NCI-H1694 treated with DMSO at 0.1 percent for 48 hours (cell line): ENCODE measurements at regions not wholly inside any gene's neighbourhood (a gene's known extent, or its start where the extent isn't known, plus 50 kb on each side); places are given as distances from the start of the nearest gene placed in this dataset.
"Not testable (repeated sequence)": the region's sequence is repeated elsewhere in the genome, so short reads cannot be mapped to it uniquely, and the experiment has no call there.

ENCODE experiments used
- DNase-seq: peaks from one replicate; lab custom pipeline; 2025; lab: John Stamatoyannopoulos, UW

- no peak for DNase-seq
These were observed 147.8 kb downstream of the SEM1 start for GRCh38 chr7:96561892-96562291.

DNA sequence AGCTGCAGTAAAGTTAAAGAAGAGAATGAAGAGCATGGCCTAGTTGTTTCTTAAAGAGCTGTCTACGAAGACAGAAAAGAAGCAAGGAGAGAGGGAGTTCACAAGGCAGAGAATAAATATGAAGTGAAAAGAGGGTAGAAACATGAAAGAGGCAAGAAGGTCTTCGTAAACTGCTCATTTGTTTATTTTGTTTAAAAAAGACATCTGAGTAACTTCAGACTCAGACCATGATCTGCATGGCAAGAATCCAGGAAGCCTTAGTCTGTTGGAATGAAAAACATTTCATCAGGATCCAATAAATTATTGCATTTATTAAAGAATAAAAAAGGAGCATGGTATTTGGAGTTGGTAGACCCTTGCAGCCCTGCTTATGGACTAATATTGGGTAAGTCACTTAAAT is 151.1 kb downstream of the SEM1 start:
- DNase-seq = no peak

DNA sequence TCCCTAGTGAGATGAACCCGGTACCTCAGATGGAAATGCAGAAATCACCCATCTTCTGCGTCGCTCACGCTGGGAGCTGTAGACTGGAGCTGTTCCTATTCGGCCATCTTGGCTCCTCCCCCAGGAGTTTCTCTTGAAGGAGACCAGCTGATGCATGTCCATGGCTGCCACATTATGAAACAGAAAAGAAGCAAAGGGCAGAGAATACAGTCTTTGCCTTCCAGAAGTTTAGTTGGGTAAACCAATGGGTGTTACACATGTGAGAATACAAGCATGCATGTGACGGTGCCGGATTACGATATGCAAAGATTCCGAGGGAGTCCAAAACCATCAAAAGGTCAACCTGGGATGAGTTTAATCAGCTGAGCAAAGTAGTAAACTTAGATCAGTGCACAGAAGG is 151.6 kb downstream of the SEM1 start:
- DNase-seq = no peak

GRCh38 chr7:96557598-96557997 is 152.0 kb downstream of the SEM1 start:
- not testable (repeated sequence) for DNase-seq

DNA sequence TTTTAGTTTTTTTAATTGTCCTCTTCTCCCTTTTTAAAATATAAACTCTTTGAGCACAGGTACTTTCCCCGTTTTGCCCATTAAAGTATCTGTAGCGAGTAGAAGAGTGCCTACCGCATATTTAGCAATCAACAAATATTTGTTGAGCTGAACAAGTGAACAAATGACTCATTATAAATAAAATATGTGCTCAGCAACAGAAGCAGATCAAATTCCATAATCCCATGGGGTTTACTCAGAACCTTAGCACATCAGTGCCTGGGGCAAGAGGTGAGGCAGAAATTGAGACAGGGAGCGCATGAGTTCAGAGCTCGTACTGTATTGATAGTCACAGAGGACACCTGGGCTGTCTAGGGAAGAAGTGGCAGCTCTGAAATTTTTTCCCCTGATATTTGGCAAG is 161.0 kb downstream of the SEM1 start:
- DNase-seq = no peak

DNA sequence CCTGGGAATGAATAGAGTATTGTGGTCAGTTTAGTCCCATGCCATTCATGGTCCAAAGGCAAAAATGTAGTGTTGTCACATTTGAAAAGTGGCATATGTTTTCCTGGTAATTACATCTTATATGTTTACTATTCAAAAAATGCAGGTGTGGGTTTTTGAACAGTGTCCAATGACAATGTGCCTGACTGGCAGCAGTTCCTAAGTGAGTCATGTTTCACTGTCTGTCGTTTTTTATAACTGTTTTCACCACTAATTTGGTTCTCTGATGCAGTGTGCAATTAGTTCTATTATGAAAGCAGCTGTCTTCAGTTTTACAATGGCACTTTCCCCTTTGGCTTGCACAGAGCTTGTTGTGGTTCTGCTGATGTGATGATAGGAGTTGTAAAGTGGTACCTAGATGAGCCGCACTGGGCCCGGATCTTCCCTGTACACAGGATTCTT is 162.3 kb downstream of the SEM1 start:
- DNase-seq = peak; percentile 94

- DNase-seq = no peak
These were observed 163.2 kb downstream of the SEM1 start for GRCh38 chr7:96546426-96546825.

- DNase-seq = no peak
These were observed 170.2 kb downstream of the SEM1 start for GRCh38 chr7:96539471-96539870.

GRCh38 chr7:96538632-96539031 is 171.0 kb downstream of the SEM1 start:
- DNase-seq = no peak

DNA sequence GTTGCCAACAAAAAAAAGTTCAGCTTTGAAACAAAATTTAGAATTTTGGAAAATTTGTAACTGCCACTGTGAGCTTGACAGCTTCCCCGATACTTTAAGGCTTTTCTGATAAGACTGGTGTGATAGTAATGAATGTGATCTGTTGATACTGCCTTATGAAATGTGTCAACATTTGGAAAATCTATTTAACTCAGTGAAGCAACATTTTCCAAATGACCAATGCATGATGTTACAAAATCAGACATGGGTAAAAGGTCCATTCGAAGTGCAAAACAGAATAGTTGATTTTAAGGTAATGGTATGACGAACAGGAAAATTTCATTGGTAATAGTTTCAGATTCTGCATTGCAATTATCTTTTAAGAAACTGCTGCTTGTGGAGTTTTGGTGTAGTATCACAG is 175.4 kb downstream of the SEM1 start:
- DNase-seq = no peak

DNA sequence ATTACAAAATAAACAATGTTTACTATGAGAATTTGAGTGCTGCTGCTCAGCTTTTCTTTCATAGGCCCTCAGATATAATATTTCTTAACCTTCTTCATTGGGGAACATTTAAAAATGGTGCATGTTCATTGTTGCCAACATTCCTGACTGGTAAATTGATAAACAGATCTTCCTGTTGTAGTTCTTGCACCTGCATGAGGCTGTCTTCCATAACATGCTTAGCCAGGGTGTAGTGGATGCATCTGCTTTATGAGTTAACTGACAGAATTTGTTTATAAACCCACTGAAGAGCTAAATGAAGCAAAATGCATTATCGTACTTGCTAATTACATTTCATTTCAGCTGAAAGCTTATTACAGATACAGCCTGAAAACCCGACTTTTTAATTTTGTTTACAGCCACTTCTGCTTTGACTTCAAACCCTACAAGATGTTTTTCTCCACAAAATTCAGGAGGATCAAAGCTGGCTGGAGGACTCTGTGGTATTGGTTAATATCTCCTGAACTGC is 177.2 kb downstream of the SEM1 start:
- DNase-seq = no peak

DNA sequence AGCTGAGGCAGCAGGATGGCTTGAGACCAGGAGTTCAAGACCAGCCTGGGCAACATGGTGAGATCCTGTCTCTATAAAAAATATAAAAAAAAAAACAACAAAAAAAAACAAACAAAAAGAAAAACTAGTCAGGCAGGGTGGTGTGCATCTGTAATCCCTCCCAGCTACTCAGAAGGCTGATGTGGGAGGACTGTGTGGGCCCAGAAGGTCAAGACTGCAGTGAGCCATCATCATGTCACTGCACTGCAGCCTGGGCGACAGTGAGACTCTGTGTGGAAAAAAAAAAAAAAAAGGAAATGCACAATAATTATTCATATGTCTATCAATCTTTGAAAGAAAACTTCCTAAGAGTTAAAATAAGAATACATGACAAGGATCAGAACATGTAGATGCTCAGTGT is 178.3 kb downstream of the SEM1 start:
- no peak for DNase-seq

GRCh38 chr7:96530786-96531185 is 178.9 kb downstream of the SEM1 start:
- DNase-seq = no peak

- DNase-seq = no peak
These were observed 182.4 kb downstream of the SEM1 start for GRCh38 chr7:96527133-96527827.

GRCh38 chr7:96526496-96526895 is 183.2 kb downstream of the SEM1 start:
- no peak for DNase-seq

DNA sequence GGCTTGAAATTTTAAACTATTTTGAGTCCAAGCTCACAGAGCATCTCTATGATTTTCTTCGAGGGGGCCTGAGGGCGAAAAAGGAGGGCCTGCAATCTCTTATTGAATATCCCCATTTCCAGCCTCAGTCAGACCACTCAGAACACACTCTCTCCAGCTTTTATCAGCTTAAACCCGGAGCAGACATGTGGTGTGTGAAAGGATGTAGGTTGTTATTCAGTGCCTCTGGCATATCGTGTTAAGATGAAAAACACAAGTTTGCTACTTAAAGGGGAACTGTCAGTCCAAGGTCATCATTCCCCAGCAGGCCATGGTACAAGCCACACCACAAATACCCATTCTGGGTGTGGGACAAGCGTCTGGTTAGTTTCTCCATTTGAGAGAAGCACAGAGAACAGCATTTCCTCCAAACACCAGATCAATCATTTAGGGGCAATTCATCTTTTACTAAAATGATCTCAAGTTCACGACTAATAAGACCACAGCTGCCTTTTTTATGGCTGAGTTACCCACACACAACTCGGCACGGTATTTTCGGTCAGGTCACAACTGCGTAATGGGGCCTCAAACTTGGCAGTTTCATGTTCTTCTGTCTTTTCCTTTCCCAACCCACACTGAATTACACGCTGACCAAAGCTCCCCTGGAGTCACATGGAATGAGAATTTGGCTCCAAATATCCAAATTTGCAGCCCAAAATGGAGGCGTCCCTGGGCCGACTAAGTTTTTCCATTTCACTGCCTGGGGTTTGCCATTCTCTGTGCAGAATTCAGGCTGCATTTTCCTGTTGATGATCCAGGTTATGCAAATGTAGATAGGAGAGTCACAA is 188.4 kb downstream of the SEM1 start:
- no peak for DNase-seq

DNA sequence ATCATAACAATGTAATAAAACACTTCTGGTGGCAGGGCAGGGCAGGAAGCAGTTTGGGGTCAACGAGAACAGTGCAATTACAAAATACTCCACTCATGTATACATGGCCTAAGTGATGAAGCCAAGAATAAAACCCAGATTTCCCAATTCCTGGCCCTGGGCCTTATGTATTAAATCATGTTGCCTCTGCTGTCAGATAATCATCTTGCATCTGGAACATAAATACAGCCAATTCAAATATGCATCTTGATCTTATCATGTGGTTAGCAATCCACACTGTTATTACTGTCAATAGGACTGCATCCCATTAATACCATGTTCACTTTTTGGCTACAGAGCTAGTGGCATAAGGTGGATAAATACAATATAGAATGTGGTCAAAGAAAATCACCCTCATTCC is 186.5 kb upstream of the SLC25A13 start:
- no peak for DNase-seq

DNA sequence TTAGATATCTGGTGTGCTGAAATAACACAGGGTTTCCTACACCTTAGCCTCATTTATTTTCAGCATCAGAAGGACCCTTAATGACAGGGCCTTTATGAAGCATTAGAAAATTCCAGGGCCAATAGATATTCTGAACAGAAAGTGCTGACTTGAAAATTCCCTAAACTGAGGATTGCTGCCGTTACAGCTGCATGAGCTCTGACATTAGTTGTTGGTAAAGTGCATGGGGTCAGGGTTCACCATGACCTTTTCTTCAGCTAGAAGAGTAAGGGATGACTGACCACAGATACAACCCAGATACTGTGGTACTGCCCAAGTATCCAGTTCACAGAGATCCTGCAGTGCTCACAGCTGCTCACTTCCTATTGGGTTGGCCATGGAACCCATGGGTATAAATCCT is 181.7 kb upstream of the SLC25A13 start:
- DNase-seq = no peak

DNA sequence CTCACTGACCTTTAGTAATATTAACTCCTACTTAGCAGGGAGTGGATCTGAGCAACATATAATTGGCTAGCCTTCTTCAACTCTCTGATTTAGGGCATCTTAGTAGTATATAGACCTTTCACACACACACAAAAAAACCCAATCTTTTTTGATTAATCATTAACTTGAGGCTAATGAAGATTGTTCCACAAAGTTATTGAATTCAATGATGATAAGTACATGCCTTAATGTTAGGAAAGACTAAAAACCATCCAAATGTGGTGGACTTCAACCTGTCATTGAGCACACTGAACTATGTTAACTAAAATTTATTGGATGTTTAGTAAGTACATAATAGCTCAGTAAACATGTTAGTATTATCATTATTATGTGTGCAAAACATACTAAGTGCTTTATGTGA is 179.4 kb upstream of the SLC25A13 start:
- DNase-seq = no peak

GRCh38 chr7:96499532-96499931 is 177.6 kb upstream of the SLC25A13 start:
- no peak for DNase-seq

- no peak for DNase-seq
These were observed 175.7 kb upstream of the SLC25A13 start for GRCh38 chr7:96497567-96497966.

DNA sequence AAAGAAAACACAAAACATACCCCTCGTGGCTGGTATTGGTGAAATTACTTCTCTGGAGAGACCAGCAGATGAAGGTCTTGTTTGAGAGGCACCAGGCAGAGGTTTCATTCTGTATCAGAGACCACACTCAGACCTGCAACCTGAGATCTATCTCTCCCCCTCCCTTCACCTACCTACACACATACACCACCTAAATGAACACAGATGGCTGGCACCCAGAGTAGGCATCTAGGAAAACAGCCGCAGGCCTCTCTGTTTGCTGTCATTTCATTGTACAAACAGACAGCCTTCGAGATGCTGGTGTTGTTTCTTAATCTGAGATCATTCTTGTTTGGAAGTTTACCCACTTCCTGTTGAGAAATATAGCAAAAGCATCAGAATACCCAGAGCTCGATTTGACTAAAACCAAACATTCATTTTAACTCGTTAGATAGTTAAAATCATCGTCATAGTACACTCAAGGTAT is 173.9 kb upstream of the SLC25A13 start:
- DNase-seq = no peak

- DNase-seq = no peak
These were observed 164.8 kb upstream of the SLC25A13 start for GRCh38 chr7:96486681-96487080.
